HL-60 (cell line): ENCODE measurements at regions not wholly inside any gene's neighbourhood (a gene's known extent, or its start where the extent isn't known, plus 50 kb on each side); places are given as distances from the start of the nearest gene placed in this dataset.

Experiments
- DNase-seq, 2 experiments: peaks; one replicate each; pipeline ENCODE4 v3.0.0-alpha.2; 2010 to 2020; ENCODE audit warnings: low read depth in 1 of 2, low spot score in 1 of 2
- H3K27ac ChIP-seq: fragments of 250-450 bp; sonication (Bioruptor Pico); replicated peaks from 2 replicates; pipeline ENCODE4 v1.5.1; 2020; ENCODE audit warnings: mild to moderate bottlenecking, moderate library complexity
- H3K27me3 ChIP-seq: fragments of 250-450 bp; sonication (Bioruptor Pico); 2 replicates; pipeline ENCODE4 v1.5.1; 2021; ENCODE audit warnings: mild to moderate bottlenecking, moderate library complexity; ENCODE audit not compliant: insufficient read depth, poor library complexity, severe bottlenecking
- H3K4me3 ChIP-seq: replicated peaks from 2 replicates; pipeline ENCODE4 v1.5.1; 2011; ENCODE audit warnings: mild to moderate bottlenecking, control low read depth, low read length; ENCODE audit not compliant: insufficient read depth
- GABPA ChIP-seq: IDR thresholded peaks from 2 replicates; pipeline ENCODE4 v1.6.1; 2012; ENCODE audit warnings: low read depth
- POLR2AphosphoS5 ChIP-seq: IDR thresholded peaks from 2 replicates; pipeline ENCODE4 v1.6.1; 2012; ENCODE audit warnings: low read depth
- SPI1 ChIP-seq: IDR thresholded peaks from 2 replicates; pipeline ENCODE4 v1.6.1; 2012; ENCODE audit warnings: low read depth, mild to moderate bottlenecking, borderline replicate concordance
- TF ChIP-seq, protein P1 (sequence below): IDR thresholded peaks from one replicate; pipeline ENCODE4 v1.5.1; 2011; ENCODE audit warnings: low read length, control low read depth, inconsistent platforms; ENCODE audit not compliant: insufficient read depth
- TF ChIP-seq, protein P2 (sequence below): IDR thresholded peaks from 2 replicates; pipeline ENCODE4 v1.6.1; 2012; ENCODE audit warnings: low read depth; ENCODE audit not compliant: insufficient replicate concordance

DNA sequence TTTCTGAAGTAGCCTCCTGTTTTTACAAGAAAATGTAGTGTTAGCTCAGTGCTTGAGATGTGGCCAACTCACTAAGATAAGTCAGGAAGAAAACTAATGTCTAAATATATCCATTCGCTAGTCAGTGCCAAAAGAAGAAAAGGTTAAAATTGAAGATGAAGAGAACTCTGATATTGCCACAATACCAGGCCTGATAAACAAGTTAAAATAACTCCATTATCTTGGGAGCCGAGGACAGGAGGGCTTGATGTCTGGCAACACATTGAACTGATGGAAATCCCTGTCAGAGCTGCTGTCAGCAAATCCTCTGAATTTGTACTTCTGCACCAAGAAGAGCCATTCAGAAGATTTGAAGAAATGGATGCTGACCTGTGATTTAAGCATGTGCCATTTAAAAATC, 103.4 kb downstream of the LRRC70 start:
- TF ChIP-seq SPI1 (no peak), GABPA (no peak), POLR2AphosphoS5 (no peak)
- TF ChIP-seq, protein P1, sequence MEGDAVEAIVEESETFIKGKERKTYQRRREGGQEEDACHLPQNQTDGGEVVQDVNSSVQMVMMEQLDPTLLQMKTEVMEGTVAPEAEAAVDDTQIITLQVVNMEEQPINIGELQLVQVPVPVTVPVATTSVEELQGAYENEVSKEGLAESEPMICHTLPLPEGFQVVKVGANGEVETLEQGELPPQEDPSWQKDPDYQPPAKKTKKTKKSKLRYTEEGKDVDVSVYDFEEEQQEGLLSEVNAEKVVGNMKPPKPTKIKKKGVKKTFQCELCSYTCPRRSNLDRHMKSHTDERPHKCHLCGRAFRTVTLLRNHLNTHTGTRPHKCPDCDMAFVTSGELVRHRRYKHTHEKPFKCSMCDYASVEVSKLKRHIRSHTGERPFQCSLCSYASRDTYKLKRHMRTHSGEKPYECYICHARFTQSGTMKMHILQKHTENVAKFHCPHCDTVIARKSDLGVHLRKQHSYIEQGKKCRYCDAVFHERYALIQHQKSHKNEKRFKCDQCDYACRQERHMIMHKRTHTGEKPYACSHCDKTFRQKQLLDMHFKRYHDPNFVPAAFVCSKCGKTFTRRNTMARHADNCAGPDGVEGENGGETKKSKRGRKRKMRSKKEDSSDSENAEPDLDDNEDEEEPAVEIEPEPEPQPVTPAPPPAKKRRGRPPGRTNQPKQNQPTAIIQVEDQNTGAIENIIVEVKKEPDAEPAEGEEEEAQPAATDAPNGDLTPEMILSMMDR: no peak
- TF ChIP-seq, protein P2, sequence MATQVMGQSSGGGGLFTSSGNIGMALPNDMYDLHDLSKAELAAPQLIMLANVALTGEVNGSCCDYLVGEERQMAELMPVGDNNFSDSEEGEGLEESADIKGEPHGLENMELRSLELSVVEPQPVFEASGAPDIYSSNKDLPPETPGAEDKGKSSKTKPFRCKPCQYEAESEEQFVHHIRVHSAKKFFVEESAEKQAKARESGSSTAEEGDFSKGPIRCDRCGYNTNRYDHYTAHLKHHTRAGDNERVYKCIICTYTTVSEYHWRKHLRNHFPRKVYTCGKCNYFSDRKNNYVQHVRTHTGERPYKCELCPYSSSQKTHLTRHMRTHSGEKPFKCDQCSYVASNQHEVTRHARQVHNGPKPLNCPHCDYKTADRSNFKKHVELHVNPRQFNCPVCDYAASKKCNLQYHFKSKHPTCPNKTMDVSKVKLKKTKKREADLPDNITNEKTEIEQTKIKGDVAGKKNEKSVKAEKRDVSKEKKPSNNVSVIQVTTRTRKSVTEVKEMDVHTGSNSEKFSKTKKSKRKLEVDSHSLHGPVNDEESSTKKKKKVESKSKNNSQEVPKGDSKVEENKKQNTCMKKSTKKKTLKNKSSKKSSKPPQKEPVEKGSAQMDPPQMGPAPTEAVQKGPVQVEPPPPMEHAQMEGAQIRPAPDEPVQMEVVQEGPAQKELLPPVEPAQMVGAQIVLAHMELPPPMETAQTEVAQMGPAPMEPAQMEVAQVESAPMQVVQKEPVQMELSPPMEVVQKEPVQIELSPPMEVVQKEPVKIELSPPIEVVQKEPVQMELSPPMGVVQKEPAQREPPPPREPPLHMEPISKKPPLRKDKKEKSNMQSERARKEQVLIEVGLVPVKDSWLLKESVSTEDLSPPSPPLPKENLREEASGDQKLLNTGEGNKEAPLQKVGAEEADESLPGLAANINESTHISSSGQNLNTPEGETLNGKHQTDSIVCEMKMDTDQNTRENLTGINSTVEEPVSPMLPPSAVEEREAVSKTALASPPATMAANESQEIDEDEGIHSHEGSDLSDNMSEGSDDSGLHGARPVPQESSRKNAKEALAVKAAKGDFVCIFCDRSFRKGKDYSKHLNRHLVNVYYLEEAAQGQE: no peak
- no peak overlapping the region for H3K4me3 ChIP-seq
- no peak overlapping the region for H3K27ac ChIP-seq
- DNase-seq: no peak
- H3K27me3 ChIP-seq: no peaks in the 10 kb centered on the region

DNA sequence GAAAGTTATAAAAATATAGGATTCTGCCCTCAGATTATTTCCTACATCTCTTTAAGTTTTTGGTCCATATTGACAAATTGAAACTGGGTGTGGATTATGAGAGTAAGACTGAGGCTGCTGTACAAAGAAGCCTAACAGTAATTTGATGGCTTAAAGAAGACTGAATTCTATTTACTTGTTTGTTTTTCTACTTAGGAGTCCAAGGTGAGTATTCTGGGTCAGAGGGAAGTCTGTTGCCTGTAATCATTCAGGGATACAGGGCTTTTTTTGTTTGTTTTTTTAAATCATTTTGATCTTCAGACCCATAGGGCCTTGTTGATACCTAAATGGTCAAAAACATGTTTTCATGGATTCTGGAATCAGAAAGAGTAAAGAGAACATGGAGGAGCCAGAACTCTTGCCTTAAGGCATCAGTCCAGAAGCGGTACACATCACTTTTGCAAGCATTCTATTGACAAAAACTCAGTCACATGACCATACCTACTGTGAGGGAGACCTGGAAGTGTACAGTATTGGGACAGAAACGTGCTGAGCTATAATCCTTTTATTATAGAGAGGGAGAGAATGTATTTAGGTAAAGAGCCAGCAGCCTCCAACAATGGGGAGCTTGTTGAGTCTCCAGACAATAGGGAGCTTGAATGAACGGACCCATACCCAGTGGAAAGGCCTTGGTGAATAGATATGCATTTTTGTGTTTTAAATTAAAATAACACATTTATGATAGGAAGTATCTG, 102.7 kb downstream of the LRRC70 start:
- H3K4me3 ChIP-seq: no peak overlapping the region
- no peak overlapping the region for H3K27ac ChIP-seq
- H3K27me3 ChIP-seq: no peaks in the 10 kb centered on the region
- DNase-seq: no peak
- TF ChIP-seq, protein P2: no peak
- TF ChIP-seq SPI1 (no peak), GABPA (no peak), POLR2AphosphoS5 (no peak)
- TF ChIP-seq, protein P1: no peak

DNA sequence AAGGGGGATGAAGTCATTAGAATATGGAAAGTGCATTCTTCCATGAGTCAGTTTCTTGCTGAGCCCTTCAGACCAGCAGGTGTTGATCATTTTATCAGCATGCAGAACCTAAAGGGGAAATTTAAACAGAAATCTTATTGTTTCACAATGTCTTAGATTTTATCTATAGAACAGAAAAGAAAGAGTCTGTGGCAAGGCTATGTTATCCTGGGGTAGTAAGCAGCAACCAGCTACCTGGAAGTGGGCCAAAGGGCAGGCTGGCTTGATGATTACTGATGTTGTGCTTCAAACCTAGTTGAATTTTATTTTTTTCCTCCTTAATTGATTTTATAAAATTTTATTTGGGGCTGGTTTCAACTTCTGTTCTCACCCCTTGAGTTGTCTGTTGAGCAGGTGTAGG, 101.5 kb downstream of the LRRC70 start:
- H3K27ac ChIP-seq: no peak overlapping the region
- no peak for DNase-seq
- TF ChIP-seq SPI1: no peak
- TF ChIP-seq, protein P2: no peak
- H3K27me3 ChIP-seq: no peaks in the 10 kb centered on the region
- H3K4me3 ChIP-seq: no peak overlapping the region
